Islet of Langerhans (tissue), 1 donor: ENCODE measurements at regions not wholly inside any gene's neighbourhood (a gene's known extent, or its start where the extent isn't known, plus 50 kb on each side); places are given as distances from the start of the nearest gene placed in this dataset.

Experiments used
- FAIRE-seq: peaks from one replicate; lab custom pipeline; 2011; peaks lifted over from hg19 to GRCh38; lab: Jason Lieb, UNC

GRCh38 chr4:57490520-57491255 lies 380.5 kb upstream of the IGFBP7 start:
- no peak for FAIRE-seq

GRCh38 chr4:57488366-57489162 lies 378.4 kb upstream of the IGFBP7 start:
- FAIRE-seq = no peak

- FAIRE-seq = no peak
Observed at GRCh38 chr4:57475424-57475823, 365.2 kb upstream of the IGFBP7 start.

- no peak for FAIRE-seq
Observed at GRCh38 chr4:57465321-57466056, 355.3 kb upstream of the IGFBP7 start.

GRCh38 chr4:57462843-57463242 lies 352.7 kb upstream of the IGFBP7 start:
- FAIRE-seq = peak; percentile 76

GRCh38 chr4:57460967-57461366 lies 350.8 kb upstream of the IGFBP7 start:
- FAIRE-seq = no peak

GRCh38 chr4:57448901-57449300 lies 338.7 kb upstream of the IGFBP7 start:
- no peak for FAIRE-seq

- no peak for FAIRE-seq
Observed at GRCh38 chr4:57448452-57448851, 338.3 kb upstream of the IGFBP7 start.

GRCh38 chr4:57446266-57446665 lies 336.1 kb upstream of the IGFBP7 start:
- no peak for FAIRE-seq

- FAIRE-seq = no peak
Observed at GRCh38 chr4:57445686-57446085, 335.5 kb upstream of the IGFBP7 start.

GRCh38 chr4:57444671-57445070 lies 334.5 kb upstream of the IGFBP7 start:
- no peak for FAIRE-seq

GRCh38 chr4:57443787-57444186 lies 333.6 kb upstream of the IGFBP7 start:
- no peak for FAIRE-seq

- no peak for FAIRE-seq
Observed at GRCh38 chr4:57443308-57443707, 333.1 kb upstream of the IGFBP7 start.

- FAIRE-seq = peak; percentile 58
Observed at GRCh38 chr4:57442831-57443291, 332.7 kb upstream of the IGFBP7 start.

GRCh38 chr4:57442241-57442640 lies 332.1 kb upstream of the IGFBP7 start:
- FAIRE-seq = no peak

- no peak for FAIRE-seq
Observed at GRCh38 chr4:57437649-57438048, 327.5 kb upstream of the IGFBP7 start.

GRCh38 chr4:57435300-57435699 lies 325.1 kb upstream of the IGFBP7 start:
- FAIRE-seq = no peak

GRCh38 chr4:57430726-57431125 lies 320.5 kb upstream of the IGFBP7 start:
- no peak for FAIRE-seq

- FAIRE-seq = peak; percentile 90
Observed at GRCh38 chr4:57426779-57427395, 316.7 kb upstream of the IGFBP7 start.

- no peak for FAIRE-seq
Observed at GRCh38 chr4:57425610-57426009, 315.4 kb upstream of the IGFBP7 start.

GRCh38 chr4:57424232-57424897 lies 314.2 kb upstream of the IGFBP7 start:
- peak; percentile 41 for FAIRE-seq

- FAIRE-seq = no peak
Observed at GRCh38 chr4:57418133-57418532, 307.9 kb upstream of the IGFBP7 start.
